Gastroesophageal sphincter (tissue), 4 donors: ENCODE measurements at regions not wholly inside any gene's neighbourhood (a gene's known extent, or its start where the extent isn't known, plus 50 kb on each side); places are given as distances from the start of the nearest gene placed in this dataset.

Experiments used
- ATAC-seq: fragments of 150-250 bp; one replicate; pipeline ENCODE4 v1.9.1; 2016; ENCODE audit warnings: mild to moderate bottlenecking, moderate library complexity
- H3K27ac ChIP-seq, 4 donors: fragments of 200-600 bp; sonication (generic) in 3 of 4; 1 replicate in 3 of 4; 2 replicates in 1 of 4; pipeline ENCODE4 v1.5.1; 2016 to 2019
- H3K27me3 ChIP-seq: fragments of 200-600 bp; sonication (generic); one replicate; pipeline ENCODE4 v1.5.1; 2019
- H3K36me3 ChIP-seq, 2 donors: fragments of 200-600 bp; sonication (generic); one replicate each; pipeline ENCODE4 v1.5.1; 2019; ENCODE audit warnings: control low read depth in 1 of 2
- H3K4me1 ChIP-seq, 3 donors: fragments of 200-600 bp; sonication (generic); 1 replicate in 2 of 3; 2 replicates in 1 of 3; pipeline ENCODE4 v1.5.1; 2016 to 2019; ENCODE audit warnings: control low read depth in 2 of 3
- H3K4me3 ChIP-seq, 2 donors: fragments of 200-600 bp; sonication (generic); one replicate each; pipeline ENCODE4 v1.5.1; 2019; ENCODE audit warnings: mild to moderate bottlenecking in 1 of 2, moderate library complexity in 1 of 2
- H3K9me3 ChIP-seq, 3 donors: fragments of 200-600 bp; sonication (generic); one replicate each; pipeline ENCODE4 v1.5.1; 2017 to 2019; ENCODE audit warnings: control low read depth in 2 of 3
- EP300 ChIP-seq: sonication (generic); formaldehyde crosslinking; IDR thresholded peaks from one replicate; pipeline ENCODE4 v1.6.1; 2017; ENCODE audit warnings: antibody characterized with exemption, mild to moderate bottlenecking
- POLR2A ChIP-seq, 2 donors: fragments of 450-650 bp; IDR thresholded peaks; one replicate each; pipeline ENCODE4 v1.6.1; 2017; ENCODE audit warnings: antibody characterized with exemption in 2 of 2, mild to moderate bottlenecking in 2 of 2, moderate library complexity in 1 of 2
- POLR2AphosphoS5 ChIP-seq: sonication (generic); formaldehyde crosslinking; IDR thresholded peaks from one replicate; pipeline ENCODE4 v1.6.1; 2017; ENCODE audit warnings: antibody characterized with exemption
- WGBS, 2 donors: methylation state at CpG; one replicate each; pipeline ENCODE4 v1.1.5; 2018; ENCODE audit warnings: low coverage in 1 of 2; 5-methylcytosine and 5-hydroxymethylcytosine counted together
- TF ChIP-seq, protein P1 (sequence below), 4 experiments: fragments of 200-600 bp in 2 of 4; fragments of 450-650 bp in 2 of 4; sonication (generic) in 1 of 4; IDR thresholded peaks; one replicate each; pipeline ENCODE4 v1.5.1; 2017 to 2019; ENCODE audit warnings: antibody characterized with exemption in 4 of 4, mild to moderate bottlenecking in 2 of 4, moderate library complexity in 2 of 4

GRCh38 chr16:87201790-87202189, 115.4 kb downstream of the C16orf95 start:
- Histone ChIP-seq H3K9me3 (no peaks in the 10 kb centered on the region), H3K4me3 (no peak overlapping the region), H3K27me3 (peaks cover 36% of the 10 kb centered on the region), H3K36me3 (no peaks in the 10 kb centered on the region), H3K4me1 (peaks cover 0 to 6% (median under 1%) of the 10 kb centered on the region in 3 donors), H3K27ac (peak overlapping the region in 2 of 4 donors; percentile 4 to 39)
- 89 to 100% methylated on average over 1 to 2 of the region's 2 CpGs for WGBS, 2 donors
- TF ChIP-seq, protein P1, sequence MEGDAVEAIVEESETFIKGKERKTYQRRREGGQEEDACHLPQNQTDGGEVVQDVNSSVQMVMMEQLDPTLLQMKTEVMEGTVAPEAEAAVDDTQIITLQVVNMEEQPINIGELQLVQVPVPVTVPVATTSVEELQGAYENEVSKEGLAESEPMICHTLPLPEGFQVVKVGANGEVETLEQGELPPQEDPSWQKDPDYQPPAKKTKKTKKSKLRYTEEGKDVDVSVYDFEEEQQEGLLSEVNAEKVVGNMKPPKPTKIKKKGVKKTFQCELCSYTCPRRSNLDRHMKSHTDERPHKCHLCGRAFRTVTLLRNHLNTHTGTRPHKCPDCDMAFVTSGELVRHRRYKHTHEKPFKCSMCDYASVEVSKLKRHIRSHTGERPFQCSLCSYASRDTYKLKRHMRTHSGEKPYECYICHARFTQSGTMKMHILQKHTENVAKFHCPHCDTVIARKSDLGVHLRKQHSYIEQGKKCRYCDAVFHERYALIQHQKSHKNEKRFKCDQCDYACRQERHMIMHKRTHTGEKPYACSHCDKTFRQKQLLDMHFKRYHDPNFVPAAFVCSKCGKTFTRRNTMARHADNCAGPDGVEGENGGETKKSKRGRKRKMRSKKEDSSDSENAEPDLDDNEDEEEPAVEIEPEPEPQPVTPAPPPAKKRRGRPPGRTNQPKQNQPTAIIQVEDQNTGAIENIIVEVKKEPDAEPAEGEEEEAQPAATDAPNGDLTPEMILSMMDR (IDR thresholded peaks at IDR 0.05), result no peak
- TF ChIP-seq POLR2A (IDR thresholded peaks at IDR 0.05) (no peak), POLR2AphosphoS5 (no peak), EP300 (no peak)
- no peak for ATAC-seq

- peaks cover 33% of the 10 kb centered on the region for H3K27me3 ChIP-seq
- ATAC-seq, result no peak
- peak overlapping the region in 1 of 4 donors; percentile 39 for H3K27ac ChIP-seq
- no peak overlapping the region for H3K4me3 ChIP-seq
- no peaks in the 10 kb centered on the region for H3K36me3 ChIP-seq
- H3K9me3 ChIP-seq, result no peaks in the 10 kb centered on the region
- peaks cover 0 to 8% (median 3%) of the 10 kb centered on the region in 3 donors for H3K4me1 ChIP-seq
- WGBS, 2 donors, result 46 to 62% methylated on average over 4 of the region's 4 CpGs
- TF ChIP-seq, protein P1 (IDR thresholded peaks at IDR 0.05), result no peak
- no peak for TF ChIP-seq EP300
- no peak for TF ChIP-seq POLR2AphosphoS5
These were observed 114.8 kb downstream of the C16orf95 start for GRCh38 chr16:87202346-87202745.

DNA sequence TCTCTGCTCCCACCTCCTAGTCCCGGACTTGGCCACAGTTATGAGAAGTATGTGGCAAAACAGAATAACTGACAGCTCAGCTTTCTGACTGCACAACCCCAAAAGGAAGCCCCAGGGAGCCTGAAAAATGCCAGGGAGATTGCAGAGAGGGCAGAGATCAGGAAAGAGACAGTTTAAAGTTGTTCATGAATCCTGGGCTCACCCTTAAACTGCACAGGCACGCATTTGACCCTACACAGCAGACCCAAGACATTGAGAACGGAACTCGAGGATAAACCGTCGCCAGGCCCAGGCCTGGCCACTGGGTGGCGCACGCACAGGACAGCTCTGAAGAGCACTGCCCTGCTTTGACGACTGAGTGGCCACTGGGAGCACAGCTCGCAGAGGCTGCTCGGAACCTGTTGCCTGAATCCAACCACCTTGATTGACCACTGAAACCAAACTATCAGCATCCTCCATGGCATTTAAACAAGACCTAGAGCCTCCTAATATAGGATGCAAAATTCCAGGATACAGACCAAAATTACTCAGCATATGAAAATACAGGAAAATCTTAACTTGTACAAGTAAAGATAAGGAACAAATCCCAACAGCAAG, 114.0 kb downstream of the C16orf95 start:
- H3K4me3 ChIP-seq, result no peak overlapping the region
- peaks cover 0 to 16% (median 3%) of the 10 kb centered on the region in 3 donors for H3K4me1 ChIP-seq
- no peaks in the 10 kb centered on the region for H3K36me3 ChIP-seq
- no peaks in the 10 kb centered on the region for H3K9me3 ChIP-seq
- no peak overlapping the region for H3K27ac ChIP-seq
- TF ChIP-seq, protein P1 (IDR thresholded peaks at IDR 0.05), result peak in 2 of 4 experiments; percentile 45 to 69
- no peak for TF ChIP-seq POLR2A (IDR thresholded peaks at IDR 0.05)
- TF ChIP-seq POLR2AphosphoS5, result no peak
- no peak for TF ChIP-seq EP300
- peaks cover 27% of the 10 kb centered on the region for H3K27me3 ChIP-seq
- ATAC-seq, result no peak
- 4 to 9% methylated on average over 4 to 9 of the region's 11 CpGs for WGBS, 2 donors

DNA sequence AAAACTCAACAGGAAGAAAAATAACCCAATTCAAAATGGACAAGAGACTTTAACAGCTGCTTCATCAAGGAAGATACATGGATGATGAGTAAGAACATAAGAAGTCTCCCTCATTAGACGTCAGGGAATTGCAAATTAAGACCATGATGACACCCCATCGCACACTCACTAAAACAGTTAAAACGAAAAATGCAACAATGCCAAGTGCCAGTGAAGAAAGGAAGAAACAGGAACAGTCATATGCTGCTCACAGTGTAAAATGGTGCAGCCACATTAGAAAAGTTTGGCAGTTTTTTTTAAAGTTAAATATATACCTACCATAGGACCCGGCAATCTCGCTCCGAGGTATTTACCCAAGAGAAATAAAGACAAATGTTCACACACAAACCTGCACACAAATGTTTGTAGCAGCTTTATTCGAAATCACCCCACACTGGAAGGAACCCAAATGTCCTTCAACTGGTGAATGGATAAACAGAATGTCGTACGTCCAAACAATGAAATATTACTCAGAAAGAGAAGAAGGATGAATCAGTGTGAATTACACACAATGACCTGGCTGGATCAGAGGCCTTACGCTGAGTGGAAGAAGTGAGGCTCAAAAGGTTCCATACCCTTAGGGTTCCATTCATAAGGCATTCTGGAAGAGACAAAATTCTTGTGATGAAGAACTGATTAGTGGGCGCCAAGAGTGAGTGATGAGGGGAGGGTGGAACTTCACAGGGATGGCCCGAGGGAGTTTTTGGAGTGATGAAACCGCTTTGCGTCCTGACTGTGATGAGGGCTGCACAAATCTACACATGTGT, 110.3 kb downstream of the C16orf95 start:
- no peak overlapping the region for H3K4me3 ChIP-seq
- peak; percentile 42 for ATAC-seq
- H3K36me3 ChIP-seq, result no peaks in the 10 kb centered on the region
- peaks cover 0 to 18% (median 3%) of the 10 kb centered on the region in 3 donors for H3K4me1 ChIP-seq
- peak overlapping the region in 3 of 4 donors; percentile 4 to 72 (median 63) for H3K27ac ChIP-seq
- peaks cover 7% of the 10 kb centered on the region for H3K27me3 ChIP-seq
- TF ChIP-seq POLR2AphosphoS5 (no peak), EP300 (no peak), POLR2A (IDR thresholded peaks at IDR 0.05) (no peak)
- TF ChIP-seq, protein P1 (IDR thresholded peaks at IDR 0.05), result no peak
- no peaks in the 10 kb centered on the region for H3K9me3 ChIP-seq
- 55 to 71% methylated on average over 14 of the region's 14 CpGs for WGBS, 2 donors
